ENCODE measurements at regions not wholly inside any gene's neighbourhood (a gene's known extent, or its start where the extent isn't known, plus 50 kb on each side); places are given as distances from the start of the nearest gene placed in this dataset.

DNA sequence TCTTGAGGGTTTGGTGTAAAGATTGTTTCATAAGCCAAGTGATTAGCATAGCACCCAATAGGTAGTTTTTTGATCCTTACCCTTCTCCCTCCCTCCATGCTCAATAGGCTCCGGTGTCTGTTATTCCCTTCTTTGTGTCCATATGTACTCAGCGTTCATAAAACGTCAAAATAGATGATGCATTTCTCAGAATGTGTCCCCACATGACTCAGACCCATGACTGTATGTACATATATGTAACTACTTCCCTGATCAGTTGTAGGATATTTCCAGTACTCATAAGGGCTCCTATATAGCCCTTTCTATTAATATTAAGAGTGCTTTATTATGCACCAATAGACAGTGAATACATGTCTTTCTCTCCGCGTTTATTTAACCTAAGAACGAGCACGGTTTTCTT lies 466.9 kb downstream of the KIF20B start:
- BruUV-seq (replicated peaks): no TSS peak
- CTCF ChIA-PET: no interaction called here
- intact Hi-C loops (cut with micrococcal nuclease): no loop called here
- no peak overlapping the region for H3K9ac ChIP-seq (ENCODE audit: low read length)
- no peak for ATAC-seq
- no peaks in the 10 kb centered on the region for H3K4me1 ChIP-seq (ENCODE audit: insufficient read depth, low read length)
- H3K79me2 ChIP-seq (ENCODE audit: low read length): no peaks in the 10 kb centered on the region
- H4K20me1 ChIP-seq (ENCODE audit: low read length): no peaks in the 10 kb centered on the region
- DNase-seq: peak; percentile 42
- no peaks in the 10 kb centered on the region for H3K9me3 ChIP-seq (ENCODE audit: low read length)
- H2AFZ ChIP-seq (ENCODE audit: low read length): no peak overlapping the region
- H3K9me2 ChIP-seq (replicated peaks; ENCODE audit: low read length): no peaks in the 10 kb centered on the region
- H3K4me3 ChIP-seq (ENCODE audit: low read length): no peak overlapping the region
- POLR2A ChIA-PET (ENCODE audit: unreplicated experiment): no interaction called here
- no peak overlapping the region for H3K27ac ChIP-seq (ENCODE audit: low read length)
- TF ChIP-seq EZH2phosphoT487 (IDR thresholded peaks at IDR 0.05; ENCODE audit: borderline replicate concordance, low read length) (no peak), EZH2 (IDR thresholded peaks at IDR 0.05; ENCODE audit: low read length, unreplicated experiment) (no peak)
- TF ChIP-seq, protein P1, sequence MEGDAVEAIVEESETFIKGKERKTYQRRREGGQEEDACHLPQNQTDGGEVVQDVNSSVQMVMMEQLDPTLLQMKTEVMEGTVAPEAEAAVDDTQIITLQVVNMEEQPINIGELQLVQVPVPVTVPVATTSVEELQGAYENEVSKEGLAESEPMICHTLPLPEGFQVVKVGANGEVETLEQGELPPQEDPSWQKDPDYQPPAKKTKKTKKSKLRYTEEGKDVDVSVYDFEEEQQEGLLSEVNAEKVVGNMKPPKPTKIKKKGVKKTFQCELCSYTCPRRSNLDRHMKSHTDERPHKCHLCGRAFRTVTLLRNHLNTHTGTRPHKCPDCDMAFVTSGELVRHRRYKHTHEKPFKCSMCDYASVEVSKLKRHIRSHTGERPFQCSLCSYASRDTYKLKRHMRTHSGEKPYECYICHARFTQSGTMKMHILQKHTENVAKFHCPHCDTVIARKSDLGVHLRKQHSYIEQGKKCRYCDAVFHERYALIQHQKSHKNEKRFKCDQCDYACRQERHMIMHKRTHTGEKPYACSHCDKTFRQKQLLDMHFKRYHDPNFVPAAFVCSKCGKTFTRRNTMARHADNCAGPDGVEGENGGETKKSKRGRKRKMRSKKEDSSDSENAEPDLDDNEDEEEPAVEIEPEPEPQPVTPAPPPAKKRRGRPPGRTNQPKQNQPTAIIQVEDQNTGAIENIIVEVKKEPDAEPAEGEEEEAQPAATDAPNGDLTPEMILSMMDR (conservative IDR thresholded peaks at IDR 0.05; ENCODE audit: low read depth, low read length): no peak
- H3F3A ChIP-seq (ENCODE audit: low read length, unreplicated experiment): no peaks in the 10 kb centered on the region
- H3K4me2 ChIP-seq (ENCODE audit: low read length): no peak overlapping the region
- H3K27me3 ChIP-seq (ENCODE audit: low read length): no peaks in the 10 kb centered on the region
- no peaks in the 10 kb centered on the region for H3K36me3 ChIP-seq (ENCODE audit: low read depth, low read length)

DNA sequence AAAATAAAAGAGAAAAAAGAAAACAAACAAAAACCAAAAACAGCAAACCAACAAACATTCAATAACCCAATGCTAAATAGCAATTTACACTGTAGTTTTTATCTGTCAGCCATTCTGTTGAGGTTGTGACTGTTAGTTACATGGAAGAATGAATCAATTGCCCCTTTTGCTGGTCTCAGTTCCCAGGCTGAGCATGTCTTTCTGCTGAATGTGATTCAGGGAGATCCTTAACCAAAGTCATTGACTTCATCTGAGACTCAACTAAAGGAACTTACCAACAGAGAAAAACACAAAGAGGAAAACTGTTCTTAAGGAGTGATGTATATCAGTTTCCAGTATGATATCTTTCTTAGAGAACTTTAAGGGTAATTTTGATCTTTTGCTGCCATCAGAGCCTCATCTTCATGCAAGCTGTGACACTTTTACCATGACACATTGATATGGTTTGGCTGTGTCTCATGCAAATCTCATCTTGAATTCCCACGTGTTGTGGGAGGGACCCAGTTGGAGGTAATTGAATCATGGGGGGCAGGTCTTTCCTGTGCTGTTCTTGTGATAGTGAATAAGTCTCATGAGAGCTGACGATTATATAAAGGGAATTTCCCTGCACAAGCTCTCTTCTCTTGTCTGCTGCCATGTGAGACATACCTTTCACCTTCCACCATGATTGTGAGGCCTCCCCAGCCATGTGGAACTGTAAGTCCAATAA lies 469.8 kb downstream of the KIF20B start:
- ChIA-PET POLR2A (ENCODE audit: unreplicated experiment) (no interaction called here), CTCF (no interaction called here)
- Histone ChIP-seq H2AFZ (ENCODE audit: low read length) (no peak overlapping the region), H3K4me2 (ENCODE audit: low read length) (no peak overlapping the region), H3F3A (ENCODE audit: low read length, unreplicated experiment) (no peaks in the 10 kb centered on the region), H3K27ac (ENCODE audit: low read length) (no peak overlapping the region), H3K36me3 (ENCODE audit: low read depth, low read length) (no peaks in the 10 kb centered on the region), H3K79me2 (ENCODE audit: low read length) (no peaks in the 10 kb centered on the region), H3K4me3 (ENCODE audit: low read length) (no peak overlapping the region), H3K9ac (ENCODE audit: low read length) (no peak overlapping the region), H3K9me2 (replicated peaks; ENCODE audit: low read length) (no peaks in the 10 kb centered on the region), H3K4me1 (ENCODE audit: insufficient read depth, low read length) (no peaks in the 10 kb centered on the region), H3K9me3 (ENCODE audit: low read length) (no peaks in the 10 kb centered on the region), H3K27me3 (ENCODE audit: low read length) (no peaks in the 10 kb centered on the region), H4K20me1 (ENCODE audit: low read length) (no peaks in the 10 kb centered on the region)
- TF ChIP-seq EZH2phosphoT487 (IDR thresholded peaks at IDR 0.05; ENCODE audit: borderline replicate concordance, low read length): no peak
- ATAC-seq (no peak), DNase-seq (no peak)
- intact Hi-C loops (cut with micrococcal nuclease): no loop called here
- no TSS peak for BruUV-seq (replicated peaks)

DNA sequence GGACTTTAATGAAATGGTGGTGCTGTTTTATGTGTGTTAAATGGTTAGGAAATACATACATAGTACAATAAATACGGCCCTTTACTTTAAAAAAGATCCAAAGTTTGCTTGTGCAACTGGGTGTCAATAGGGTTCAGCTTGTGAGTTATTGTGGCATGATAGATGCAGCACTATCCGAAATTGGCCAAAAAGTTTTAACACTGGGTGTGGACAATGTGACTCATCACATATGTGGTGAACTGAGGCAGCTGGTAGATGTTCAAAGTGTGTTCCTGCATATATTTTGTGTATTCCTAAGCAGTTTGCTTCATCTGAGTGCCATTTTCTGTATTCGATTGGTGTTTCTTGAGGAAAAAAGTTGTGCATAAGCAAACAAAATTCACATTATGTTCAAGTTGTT lies 473.1 kb downstream of the KIF20B start:
- ATAC-seq (no peak), DNase-seq (no peak)
- Histone ChIP-seq H3K27ac (ENCODE audit: low read length) (no peak overlapping the region), H4K20me1 (ENCODE audit: low read length) (no peaks in the 10 kb centered on the region), H3F3A (ENCODE audit: low read length, unreplicated experiment) (no peaks in the 10 kb centered on the region), H3K9ac (ENCODE audit: low read length) (no peak overlapping the region), H2AFZ (ENCODE audit: low read length) (no peak overlapping the region), H3K79me2 (ENCODE audit: low read length) (no peaks in the 10 kb centered on the region), H3K9me2 (replicated peaks; ENCODE audit: low read length) (no peaks in the 10 kb centered on the region), H3K27me3 (ENCODE audit: low read length) (no peaks in the 10 kb centered on the region), H3K36me3 (ENCODE audit: low read depth, low read length) (no peaks in the 10 kb centered on the region), H3K4me1 (ENCODE audit: insufficient read depth, low read length) (peaks cover 4% of the 10 kb centered on the region; the same call in 1 of the 2 replicates), H3K4me3 (ENCODE audit: low read length) (no peak overlapping the region), H3K9me3 (ENCODE audit: low read length) (no peaks in the 10 kb centered on the region), H3K4me2 (ENCODE audit: low read length) (no peak overlapping the region)
- ChIA-PET POLR2A (ENCODE audit: unreplicated experiment) (no interaction called here), CTCF (no interaction called here)
- intact Hi-C loops (cut with micrococcal nuclease): no loop called here
- BruUV-seq (replicated peaks): no TSS peak
- no peak for TF ChIP-seq EZH2 (IDR thresholded peaks at IDR 0.05; ENCODE audit: low read length, unreplicated experiment)
- no peak for TF ChIP-seq EZH2phosphoT487 (IDR thresholded peaks at IDR 0.05; ENCODE audit: borderline replicate concordance, low read length)
- TF ChIP-seq, protein P1 (conservative IDR thresholded peaks at IDR 0.05; ENCODE audit: low read depth, low read length): no peak
